Karpas-422 (cell line): ENCODE measurements at regions not wholly inside any gene's neighbourhood (a gene's known extent, or its start where the extent isn't known, plus 50 kb on each side); places are given as distances from the start of the nearest gene placed in this dataset.

Experiments used
- DNase-seq: peaks from one replicate; pipeline ENCODE4 v3.0.0-alpha.2; 2015
- H2AFZ ChIP-seq: fragments of 200-600 bp; sonication (generic); 2 replicates; pipeline ENCODE4 v1.6.1; 2014; ENCODE audit warnings: antibody characterized with exemption, low read length, mixed read lengths
- H3K27ac ChIP-seq: fragments of 200-600 bp; sonication (generic); 2 replicates; pipeline ENCODE4 v1.5.1; 2014; ENCODE audit warnings: mild to moderate bottlenecking, low read length, moderate library complexity
- H3K27me3 ChIP-seq: fragments of 200-600 bp; sonication (generic); 2 replicates; pipeline ENCODE4 v1.6.1; 2014; ENCODE audit warnings: low read length, mixed read lengths
- H3K36me3 ChIP-seq: fragments of 200-600 bp; sonication (generic); 2 replicates; pipeline ENCODE4 v1.6.1; 2014; ENCODE audit warnings: low read length, mixed read lengths; ENCODE audit not compliant: insufficient read depth
- H3K4me1 ChIP-seq: fragments of 200-600 bp; sonication (generic); 2 replicates; pipeline ENCODE4 v1.6.1; 2014; ENCODE audit warnings: mild to moderate bottlenecking, low read length, mixed read lengths
- H3K4me2 ChIP-seq: fragments of 200-600 bp; sonication (generic); 2 replicates; pipeline ENCODE4 v1.6.1; 2014; ENCODE audit warnings: low read length, low read depth, mild to moderate bottlenecking; ENCODE audit not compliant: poor library complexity, severe bottlenecking
- H3K4me3 ChIP-seq: fragments of 200-600 bp; sonication (generic); 2 replicates; pipeline ENCODE4 v1.5.1; 2014; ENCODE audit warnings: mild to moderate bottlenecking, antibody characterized with exemption, low read length, mixed read lengths
- H3K79me2 ChIP-seq: fragments of 200-600 bp; sonication (generic); 2 replicates; pipeline ENCODE4 v1.6.1; 2014; ENCODE audit warnings: mild to moderate bottlenecking, low read length, mixed read lengths
- H3K9ac ChIP-seq: fragments of 200-600 bp; sonication (generic); 2 replicates; pipeline ENCODE4 v1.6.0; 2014; ENCODE audit warnings: low read length
- H3K9me2 ChIP-seq: fragments of 200-600 bp; sonication (generic), shearing (Covaris generic); replicated peaks from 2 replicates; pipeline ENCODE4 v1.6.0; 2014; ENCODE audit warnings: mild to moderate bottlenecking, low read length, moderate library complexity; ENCODE audit not compliant: insufficient read depth
- H3K9me3 ChIP-seq: fragments of 300-700, 200-600 bp; sonication (generic); 2 replicates; pipeline ENCODE4 v1.6.1; 2014; ENCODE audit warnings: low read length, mixed read lengths
- H4K20me1 ChIP-seq: fragments of 200-600 bp; sonication (generic); 2 replicates; pipeline ENCODE4 v1.6.1; 2014; ENCODE audit warnings: mild to moderate bottlenecking, antibody characterized with exemption, low read length, low read depth; ENCODE audit not compliant: insufficient read depth

GRCh38 chr1:168987330-168987729 is 119.2 kb upstream of the ATP1B1 start:
- H3K4me2 ChIP-seq = no peak overlapping the region
- H3K4me3 ChIP-seq = no peak overlapping the region
- no peak for DNase-seq
- no peaks in the 10 kb centered on the region for H3K4me1 ChIP-seq
- no peaks in the 10 kb centered on the region for H3K9me2 ChIP-seq
- H3K79me2 ChIP-seq = no peaks in the 10 kb centered on the region
- H4K20me1 ChIP-seq = no peaks in the 10 kb centered on the region
- H3K27me3 ChIP-seq = no peaks in the 10 kb centered on the region
- H3K27ac ChIP-seq = no peak overlapping the region
- no peaks in the 10 kb centered on the region for H3K36me3 ChIP-seq
- no peak overlapping the region for H3K9ac ChIP-seq
- no peak overlapping the region for H2AFZ ChIP-seq
- H3K9me3 ChIP-seq = no peaks in the 10 kb centered on the region

GRCh38 chr1:168987923-168988322 is 118.6 kb upstream of the ATP1B1 start:
- H3K4me1 ChIP-seq = no peaks in the 10 kb centered on the region
- H3K27me3 ChIP-seq = no peaks in the 10 kb centered on the region
- DNase-seq = no peak
- H2AFZ ChIP-seq = no peak overlapping the region
- H4K20me1 ChIP-seq = no peaks in the 10 kb centered on the region
- no peak overlapping the region for H3K27ac ChIP-seq
- no peak overlapping the region for H3K4me2 ChIP-seq
- H3K9ac ChIP-seq = no peak overlapping the region
- H3K36me3 ChIP-seq = no peaks in the 10 kb centered on the region
- no peaks in the 10 kb centered on the region for H3K79me2 ChIP-seq
- H3K9me3 ChIP-seq = no peaks in the 10 kb centered on the region
- H3K9me2 ChIP-seq = no peaks in the 10 kb centered on the region
- no peak overlapping the region for H3K4me3 ChIP-seq

- Histone ChIP-seq H2AFZ (no peak overlapping the region), H3K27me3 (no peaks in the 10 kb centered on the region), H3K4me2 (no peak overlapping the region), H3K9me2 (no peaks in the 10 kb centered on the region), H4K20me1 (no peaks in the 10 kb centered on the region), H3K9ac (no peak overlapping the region), H3K79me2 (no peaks in the 10 kb centered on the region), H3K4me3 (no peak overlapping the region), H3K4me1 (no peaks in the 10 kb centered on the region), H3K36me3 (no peaks in the 10 kb centered on the region), H3K27ac (no peak overlapping the region), H3K9me3 (no peaks in the 10 kb centered on the region)
- no peak for DNase-seq
Observed at GRCh38 chr1:168989985-168990384, 116.5 kb upstream of the ATP1B1 start.

GRCh38 chr1:168991667-168992475 is 114.6 kb upstream of the ATP1B1 start:
- H3K4me2 ChIP-seq = no peak overlapping the region
- H3K4me1 ChIP-seq = no peaks in the 10 kb centered on the region
- no peaks in the 10 kb centered on the region for H3K9me2 ChIP-seq
- no peaks in the 10 kb centered on the region for H3K27me3 ChIP-seq
- no peak overlapping the region for H3K4me3 ChIP-seq
- no peak for DNase-seq
- no peak overlapping the region for H3K27ac ChIP-seq
- no peaks in the 10 kb centered on the region for H3K79me2 ChIP-seq
- H3K9me3 ChIP-seq = no peaks in the 10 kb centered on the region
- H4K20me1 ChIP-seq = no peaks in the 10 kb centered on the region
- H2AFZ ChIP-seq = no peak overlapping the region
- H3K9ac ChIP-seq = no peak overlapping the region
- no peaks in the 10 kb centered on the region for H3K36me3 ChIP-seq

- no peak for DNase-seq
- Histone ChIP-seq H2AFZ (no peak overlapping the region), H3K4me3 (no peak overlapping the region), H3K9me3 (no peaks in the 10 kb centered on the region), H3K27ac (no peak overlapping the region), H3K27me3 (no peaks in the 10 kb centered on the region), H3K9ac (no peak overlapping the region), H3K79me2 (no peaks in the 10 kb centered on the region), H3K9me2 (no peaks in the 10 kb centered on the region), H3K4me2 (no peak overlapping the region), H4K20me1 (no peaks in the 10 kb centered on the region), H3K4me1 (no peaks in the 10 kb centered on the region), H3K36me3 (no peaks in the 10 kb centered on the region)
Observed at GRCh38 chr1:169001353-169001752, 105.1 kb upstream of the ATP1B1 start.

GRCh38 chr1:169003864-169004516 is 102.5 kb upstream of the ATP1B1 start:
- no peak for DNase-seq

GRCh38 chr1:169005776-169006175 is 100.7 kb upstream of the ATP1B1 start:
- no peaks in the 10 kb centered on the region for H3K4me1 ChIP-seq
- H3K79me2 ChIP-seq = no peaks in the 10 kb centered on the region
- no peak for DNase-seq
- no peaks in the 10 kb centered on the region for H3K9me3 ChIP-seq
- H2AFZ ChIP-seq = no peak overlapping the region
- no peaks in the 10 kb centered on the region for H3K36me3 ChIP-seq
- H3K27ac ChIP-seq = no peak overlapping the region
- H3K9me2 ChIP-seq = no peaks in the 10 kb centered on the region
- H3K4me3 ChIP-seq = no peak overlapping the region
- no peaks in the 10 kb centered on the region for H3K27me3 ChIP-seq
- no peaks in the 10 kb centered on the region for H4K20me1 ChIP-seq
- H3K9ac ChIP-seq = no peak overlapping the region
- no peak overlapping the region for H3K4me2 ChIP-seq

More at GRCh38 chr1:169003864-169004516, 102.5 kb upstream of the ATP1B1 start:
- H3K4me2 ChIP-seq = no peak overlapping the region
- H3K27me3 ChIP-seq = no peaks in the 10 kb centered on the region
- no peaks in the 10 kb centered on the region for H3K9me2 ChIP-seq
- H3K36me3 ChIP-seq = no peaks in the 10 kb centered on the region
- H3K4me3 ChIP-seq = no peak overlapping the region
- H3K4me1 ChIP-seq = no peaks in the 10 kb centered on the region
- no peaks in the 10 kb centered on the region for H3K9me3 ChIP-seq
- no peak overlapping the region for H2AFZ ChIP-seq
- H3K79me2 ChIP-seq = no peaks in the 10 kb centered on the region
- H3K9ac ChIP-seq = no peak overlapping the region
- no peak overlapping the region for H3K27ac ChIP-seq
- H4K20me1 ChIP-seq = no peaks in the 10 kb centered on the region

- Histone ChIP-seq H3K36me3 (no peaks in the 10 kb centered on the region), H3K27me3 (no peaks in the 10 kb centered on the region), H2AFZ (no peak overlapping the region), H4K20me1 (no peaks in the 10 kb centered on the region), H3K79me2 (no peaks in the 10 kb centered on the region), H3K9me3 (no peaks in the 10 kb centered on the region), H3K9me2 (no peaks in the 10 kb centered on the region), H3K4me1 (no peaks in the 10 kb centered on the region), H3K4me3 (no peak overlapping the region), H3K9ac (no peak overlapping the region), H3K27ac (no peak overlapping the region), H3K4me2 (no peak overlapping the region)
- DNase-seq = no peak
Observed at GRCh38 chr1:169009666-169010065, 96.8 kb upstream of the ATP1B1 start.
